HUES64 (cell line): ENCODE measurements at regions not wholly inside any gene's neighbourhood (a gene's known extent, or its start where the extent isn't known, plus 50 kb on each side); places are given as distances from the start of the nearest gene placed in this dataset.

Experiments
- H3K27ac ChIP-seq: 2 replicates; pipeline ENCODE4 v1.7.0; 2013; ENCODE audit warnings: low read depth, low read length, inconsistent platforms
- H3K27me3 ChIP-seq: 2 replicates; pipeline ENCODE4 v1.6.1; 2013; ENCODE audit warnings: mild to moderate bottlenecking, low read length; ENCODE audit not compliant: insufficient read depth
- H3K36me3 ChIP-seq: 2 replicates; pipeline ENCODE4 v1.6.1; 2013; ENCODE audit warnings: mild to moderate bottlenecking, low read length; ENCODE audit not compliant: insufficient read depth
- H3K4me1 ChIP-seq: 2 replicates; pipeline ENCODE4 v1.6.1; 2013; ENCODE audit warnings: mild to moderate bottlenecking, low read length, moderate library complexity; ENCODE audit not compliant: insufficient read depth
- H3K4me3 ChIP-seq: 2 replicates; pipeline ENCODE4 v1.5.1; 2013; ENCODE audit warnings: mild to moderate bottlenecking, low read length, moderate library complexity
- H3K9ac ChIP-seq: 2 replicates; pipeline ENCODE4 v1.6.1; 2013; ENCODE audit warnings: mild to moderate bottlenecking, low read depth, low read length
- H3K9me3 ChIP-seq: 2 replicates; pipeline ENCODE4 v1.6.1; 2013; ENCODE audit warnings: low read depth, low read length; ENCODE audit not compliant: insufficient read depth
- WGBS: fragments of 150-250, 120-280 bp; methylation state at CpG from one replicate; pipeline ENCODE4 v1.1.7; 2013; ENCODE audit warnings: missing lambda C conversion rate; 5-methylcytosine and 5-hydroxymethylcytosine counted together

DNA sequence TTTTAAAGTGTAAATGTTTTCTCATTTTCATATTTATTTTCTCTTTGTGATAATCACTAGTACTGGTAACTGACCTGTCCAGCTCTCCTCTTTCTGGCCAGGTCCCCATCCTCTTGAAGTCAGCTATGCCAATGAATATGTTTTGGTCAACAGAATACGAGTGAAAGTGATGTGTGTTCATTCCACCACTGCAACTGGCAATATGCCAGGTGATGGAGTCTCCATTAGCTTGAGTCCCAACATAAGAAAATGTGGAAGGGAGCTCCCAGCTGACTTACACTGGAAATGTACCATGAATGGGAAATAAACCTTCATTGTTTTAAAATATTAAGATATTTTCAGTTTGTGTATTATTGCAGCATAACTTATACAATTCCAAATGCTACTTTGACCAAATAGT, 75.8 kb downstream of the CCDC34 start:
- WGBS: 97% methylated on average over 1 of the region's 1 CpG
- H3K4me1 ChIP-seq: 0 out of 2 replicates have a peak, but pooled peaks cover 2% of the 10 kb centered on the region

DNA sequence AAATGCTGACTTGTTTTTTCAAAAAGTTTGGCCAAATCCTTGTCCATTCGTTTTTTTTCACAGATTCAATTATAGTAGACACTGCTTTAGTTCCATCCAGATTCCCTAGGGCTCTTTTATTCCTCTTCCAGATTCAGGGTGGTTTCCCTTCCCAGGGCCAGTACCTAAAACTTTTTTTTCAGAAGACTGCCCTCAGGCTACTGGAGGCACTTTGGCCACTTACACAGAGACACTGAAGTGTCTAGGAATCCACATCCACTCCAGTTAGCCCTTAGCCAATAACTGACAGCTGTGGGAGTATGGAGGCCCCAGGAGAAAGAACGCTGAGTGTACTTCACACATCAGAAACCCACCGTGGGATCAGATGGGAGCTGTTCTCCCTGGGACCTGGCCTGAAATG, 77.3 kb downstream of the CCDC34 start:
- Histone ChIP-seq H3K4me3 (no peak overlapping the region), H3K9ac (no peak overlapping the region), H3K27me3 (no peaks in the 10 kb centered on the region), H3K4me1 (0 out of 2 replicates have a peak, but pooled peaks cover 2% of the 10 kb centered on the region), H3K36me3 (no peaks in the 10 kb centered on the region), H3K9me3 (peaks cover 7% of the 10 kb centered on the region), H3K27ac (no peak overlapping the region)
- WGBS: 83% methylated on average over 3 of the region's 3 CpGs

More for the DNA sequence above, 75.8 kb downstream of the CCDC34 start:
- H3K27me3 ChIP-seq: no peaks in the 10 kb centered on the region
- no peaks in the 10 kb centered on the region; the same call in 1 of the 2 replicates for H3K36me3 ChIP-seq
- H3K9me3 ChIP-seq: peaks cover 22% of the 10 kb centered on the region
- no peak overlapping the region for H3K9ac ChIP-seq
- H3K27ac ChIP-seq: no peak overlapping the region
- no peak overlapping the region for H3K4me3 ChIP-seq

DNA sequence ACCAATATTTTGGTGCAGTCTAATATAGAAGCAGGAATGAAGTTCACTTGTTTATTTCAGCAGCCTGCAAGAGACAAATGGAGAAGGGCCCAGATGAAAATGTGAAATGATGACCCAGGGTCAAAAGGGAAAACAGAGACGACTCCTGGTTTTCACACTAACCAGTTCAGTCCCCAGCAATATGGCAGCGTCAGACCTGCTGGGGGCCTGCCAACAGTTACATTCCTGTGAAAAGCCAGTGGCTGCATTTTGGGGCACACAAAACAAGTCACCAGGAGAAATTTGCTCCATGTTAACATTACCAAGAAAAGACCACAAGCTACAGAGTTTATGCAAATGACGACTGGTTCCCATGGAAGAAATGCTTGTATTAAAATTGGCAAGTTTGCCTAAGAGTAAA, 80.2 kb downstream of the CCDC34 start:
- Histone ChIP-seq H3K4me3 (no peak overlapping the region), H3K27ac (no peak overlapping the region), H3K27me3 (no peaks in the 10 kb centered on the region), H3K9ac (no peak overlapping the region), H3K9me3 (no peaks in the 10 kb centered on the region), H3K4me1 (0 out of 2 replicates have a peak, but pooled peaks cover 2% of the 10 kb centered on the region), H3K36me3 (no peaks in the 10 kb centered on the region)
- WGBS: 54% methylated on average over 3 of the region's 3 CpGs

DNA sequence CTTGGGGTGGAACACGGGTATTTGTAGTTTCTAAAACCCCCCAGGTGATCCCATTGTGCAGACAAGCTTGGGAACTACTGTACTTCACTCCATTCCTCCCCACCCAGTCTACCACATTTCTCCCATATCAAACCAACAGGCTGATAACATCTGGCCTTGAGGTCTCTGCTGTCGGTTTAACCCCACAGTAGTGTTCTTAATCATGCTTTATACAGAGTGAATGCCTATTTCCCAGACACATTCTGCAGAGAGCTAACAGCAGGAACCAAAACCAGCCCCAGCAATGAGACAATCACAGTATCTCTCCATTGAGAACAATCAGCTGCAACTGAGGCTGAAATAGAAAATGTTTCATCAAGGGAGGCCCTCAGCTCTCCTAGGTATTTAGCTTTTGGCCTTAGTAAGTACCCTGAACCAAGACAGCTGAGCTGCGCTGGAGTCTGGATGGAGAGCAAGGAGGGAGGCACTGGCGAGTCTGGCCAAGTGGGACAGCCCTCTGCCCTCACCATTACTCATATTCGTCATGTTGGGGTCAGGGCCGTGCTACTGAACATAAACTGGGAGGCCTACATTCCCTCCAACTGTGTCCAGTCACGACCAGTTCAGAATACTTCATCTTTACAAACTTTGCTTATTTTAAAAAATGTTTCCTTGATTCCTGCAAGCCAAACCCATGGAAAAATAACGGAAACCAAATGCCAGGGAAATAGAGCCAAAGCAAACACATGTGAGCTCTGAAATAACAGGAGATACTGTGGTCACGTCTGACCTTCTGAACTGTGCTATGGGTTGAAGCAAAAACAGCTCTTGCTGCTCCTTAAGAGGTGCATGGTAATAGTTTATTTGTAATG, 81.0 kb downstream of the CCDC34 start:
- WGBS: 83% methylated on average over 9 of the region's 9 CpGs
- Histone ChIP-seq H3K4me1 (0 out of 2 replicates have a peak, but pooled peaks cover 2% of the 10 kb centered on the region), H3K4me3 (no peak overlapping the region), H3K9me3 (no peaks in the 10 kb centered on the region), H3K36me3 (no peaks in the 10 kb centered on the region), H3K27me3 (no peaks in the 10 kb centered on the region), H3K9ac (no peak overlapping the region), H3K27ac (no peak overlapping the region)

DNA sequence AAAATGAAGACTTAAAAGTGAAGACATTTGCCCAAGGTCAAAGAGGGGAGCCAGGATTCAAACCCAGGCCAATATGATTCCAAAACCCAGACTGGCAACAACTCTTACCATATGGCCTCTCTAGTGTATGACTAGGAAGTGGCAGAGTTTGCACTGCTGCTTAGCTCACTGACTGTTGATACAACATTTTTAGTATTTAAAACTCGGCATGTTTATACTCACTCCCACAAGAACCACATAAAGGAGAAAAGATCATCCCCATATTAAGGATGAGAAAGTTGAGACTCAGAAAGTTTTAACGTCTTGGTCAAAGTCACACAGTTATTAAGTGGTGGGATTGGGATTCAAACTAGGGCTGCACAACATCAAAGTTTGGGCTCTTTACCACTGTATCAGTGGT, 81.7 kb downstream of the CCDC34 start:
- H3K4me1 ChIP-seq: 0 out of 2 replicates have a peak, but pooled peaks cover 2% of the 10 kb centered on the region
- no peak overlapping the region for H3K27ac ChIP-seq
- WGBS: 77% methylated on average over 1 of the region's 2 CpGs
- H3K27me3 ChIP-seq: no peaks in the 10 kb centered on the region
- H3K9ac ChIP-seq: no peak overlapping the region
- H3K36me3 ChIP-seq: no peaks in the 10 kb centered on the region
- H3K4me3 ChIP-seq: no peak overlapping the region
- H3K9me3 ChIP-seq: no peaks in the 10 kb centered on the region

DNA sequence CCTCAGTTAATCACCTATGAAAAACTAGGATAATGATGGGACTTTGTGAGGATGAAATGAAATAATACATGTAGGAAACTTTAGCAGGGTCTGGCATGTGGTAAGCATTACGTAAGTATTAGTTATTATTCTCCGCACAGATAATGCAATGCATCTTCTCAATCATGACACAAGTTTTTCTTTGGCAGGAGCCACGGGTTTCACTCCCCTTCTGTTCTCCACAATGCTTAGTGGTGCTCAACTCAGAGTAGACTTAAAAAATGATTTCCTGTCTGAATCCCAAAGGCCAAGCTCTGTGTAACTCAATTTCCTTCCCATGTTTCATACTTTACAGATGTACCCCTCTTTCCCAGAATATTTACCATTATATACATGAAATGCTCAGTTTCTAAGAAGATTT, 82.9 kb downstream of the CCDC34 start:
- Histone ChIP-seq H3K27me3 (no peaks in the 10 kb centered on the region), H3K4me1 (0 out of 2 replicates have a peak, but pooled peaks cover 2% of the 10 kb centered on the region), H3K27ac (no peak overlapping the region), H3K9me3 (no peaks in the 10 kb centered on the region), H3K9ac (no peak overlapping the region), H3K4me3 (no peak overlapping the region), H3K36me3 (no peaks in the 10 kb centered on the region)
- 95% methylated on average over 3 of the region's 3 CpGs for WGBS

DNA sequence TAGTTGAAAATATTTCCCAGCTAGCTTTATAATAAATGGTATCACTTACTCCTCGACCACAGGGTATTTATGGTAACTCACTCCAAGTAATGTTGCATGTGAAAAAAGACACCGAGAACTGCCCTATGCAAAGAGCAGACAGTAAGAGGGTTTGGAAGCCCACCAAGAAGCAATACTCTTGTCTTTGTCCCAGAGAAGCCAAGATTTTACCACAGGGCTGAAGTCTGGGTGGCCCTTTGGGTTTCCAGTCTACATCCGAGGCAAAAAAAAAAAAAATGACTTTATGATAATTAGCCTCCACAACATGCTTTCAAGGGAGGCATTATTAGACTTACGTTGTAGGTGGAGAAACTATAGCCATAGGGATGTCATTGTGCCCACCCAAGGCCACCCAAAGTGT, 83.6 kb downstream of the CCDC34 start:
- H3K36me3 ChIP-seq: no peaks in the 10 kb centered on the region
- H3K9ac ChIP-seq: no peak overlapping the region
- H3K9me3 ChIP-seq: no peaks in the 10 kb centered on the region
- H3K27ac ChIP-seq: no peak overlapping the region
- no peak overlapping the region for H3K4me3 ChIP-seq
- no peaks in the 10 kb centered on the region for H3K27me3 ChIP-seq
- WGBS: 91% methylated on average over 4 of the region's 4 CpGs
- 0 out of 2 replicates have a peak, but pooled peaks cover 2% of the 10 kb centered on the region for H3K4me1 ChIP-seq

DNA sequence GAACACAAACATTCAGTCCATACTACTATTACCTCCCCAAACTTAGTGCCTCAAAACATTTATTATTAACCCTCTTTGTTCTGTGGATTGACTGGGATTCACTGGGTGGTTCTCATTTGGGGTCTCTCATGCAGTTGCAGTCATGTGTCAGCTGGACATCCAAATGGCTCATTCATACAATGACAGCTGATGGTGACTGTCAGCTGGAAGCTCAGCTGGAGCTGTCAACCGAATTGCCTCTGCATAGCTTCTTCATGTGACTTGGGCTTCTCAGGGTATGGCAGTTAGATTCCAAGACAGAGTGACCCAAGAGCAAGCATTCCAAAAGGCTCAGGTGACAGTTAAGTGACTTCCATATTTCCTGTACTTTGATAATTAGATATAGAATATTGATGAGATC, 85.2 kb downstream of the CCDC34 start:
- no peak overlapping the region for H3K4me3 ChIP-seq
- H3K36me3 ChIP-seq: no peaks in the 10 kb centered on the region
- H3K4me1 ChIP-seq: 0 out of 2 replicates have a peak, but pooled peaks cover under 1% of the 10 kb centered on the region
- H3K9me3 ChIP-seq: no peaks in the 10 kb centered on the region
- no peak overlapping the region for H3K27ac ChIP-seq
- H3K27me3 ChIP-seq: no peaks in the 10 kb centered on the region
- no peak overlapping the region for H3K9ac ChIP-seq
- 83% methylated on average over 1 of the region's 1 CpG for WGBS

DNA sequence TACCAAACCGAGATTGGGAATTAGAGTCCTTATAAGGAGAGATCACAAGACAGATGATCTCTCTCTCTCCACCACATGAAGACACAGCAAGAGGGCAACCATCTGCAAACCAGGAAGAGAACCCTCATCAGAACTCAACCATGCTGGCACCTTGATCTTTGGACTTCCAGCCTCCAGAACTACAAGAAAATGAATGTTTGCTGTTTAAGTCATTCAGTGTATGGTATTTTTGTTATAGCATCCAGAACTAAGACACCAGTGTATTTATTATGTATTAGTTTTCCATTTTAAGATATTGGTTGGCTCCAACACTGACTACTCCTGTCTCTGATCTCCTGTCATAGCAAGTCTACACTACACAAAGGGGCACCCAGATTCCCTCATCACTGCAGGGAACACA, 86.9 kb downstream of the CCDC34 start:
- H3K4me1 ChIP-seq: no peaks in the 10 kb centered on the region
- H3K9me3 ChIP-seq: no peaks in the 10 kb centered on the region
- WGBS: 82% methylated on average over 1 of the region's 1 CpG
- no peak overlapping the region for H3K4me3 ChIP-seq
- no peak overlapping the region for H3K27ac ChIP-seq
- no peaks in the 10 kb centered on the region for H3K27me3 ChIP-seq
- no peaks in the 10 kb centered on the region for H3K36me3 ChIP-seq
- H3K9ac ChIP-seq: no peak overlapping the region

DNA sequence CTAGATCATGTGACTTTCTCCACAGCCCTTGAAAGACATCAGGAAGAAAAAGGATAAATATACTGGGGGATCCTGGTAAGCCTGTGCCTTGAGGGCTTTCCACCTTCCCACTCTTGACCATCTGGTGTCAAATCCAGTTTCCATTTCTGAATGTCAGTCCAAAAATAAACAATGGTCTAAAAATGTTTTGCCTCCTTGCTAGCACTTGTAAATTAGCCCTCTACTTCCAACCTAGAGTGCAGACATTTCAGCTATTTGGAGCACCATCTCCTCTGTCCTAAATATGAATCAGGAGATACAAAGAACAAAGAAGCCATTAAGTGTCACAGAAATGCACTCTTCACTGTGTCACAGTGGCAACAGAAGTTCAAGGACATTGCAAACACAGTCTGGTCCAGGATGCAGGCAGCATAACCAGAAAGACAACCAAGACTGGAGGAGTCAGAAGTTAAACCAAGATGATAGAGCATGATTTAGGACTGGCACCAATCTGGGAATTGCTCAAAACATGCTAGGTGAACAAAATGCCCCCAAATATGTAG, 88.1 kb downstream of the CCDC34 start:
- no peak overlapping the region for H3K9ac ChIP-seq
- H3K36me3 ChIP-seq: no peaks in the 10 kb centered on the region
- H3K4me1 ChIP-seq: no peaks in the 10 kb centered on the region
- no peaks in the 10 kb centered on the region for H3K9me3 ChIP-seq
- H3K27me3 ChIP-seq: no peaks in the 10 kb centered on the region
- no peak overlapping the region for H3K4me3 ChIP-seq
- no peak overlapping the region for H3K27ac ChIP-seq

DNA sequence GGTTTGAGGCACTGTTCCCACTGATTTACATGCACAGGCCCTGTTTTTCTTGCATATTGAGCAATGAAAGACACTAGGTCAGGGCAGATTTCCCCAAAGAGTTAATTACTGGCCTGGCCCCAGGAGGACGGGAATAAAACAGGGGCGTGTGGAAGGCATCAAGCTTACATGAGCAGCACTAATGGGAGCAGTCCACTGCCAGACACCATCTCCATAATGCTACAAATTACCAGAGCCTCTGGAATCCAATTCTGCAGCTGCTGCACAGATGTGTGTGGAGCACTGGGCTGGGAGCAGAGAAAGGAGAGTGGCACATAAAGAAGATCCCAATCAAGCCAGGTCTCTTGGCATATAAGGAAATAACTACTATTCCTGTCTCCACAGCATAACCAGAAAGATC, 96.9 kb downstream of the CCDC34 start:
- Histone ChIP-seq H3K27ac (no peak overlapping the region), H3K4me1 (no peaks in the 10 kb centered on the region), H3K9me3 (no peaks in the 10 kb centered on the region), H3K27me3 (no peaks in the 10 kb centered on the region), H3K36me3 (no peaks in the 10 kb centered on the region), H3K4me3 (no peak overlapping the region), H3K9ac (no peak overlapping the region)
- WGBS: 90% methylated on average over 2 of the region's 2 CpGs
